Stomach (tissue), 8 donors: ENCODE measurements at regions not wholly inside any gene's neighbourhood (a gene's known extent, or its start where the extent isn't known, plus 50 kb on each side); places are given as distances from the start of the nearest gene placed in this dataset.

ENCODE experiments used
- DNase-seq, 2 donors: peaks; one replicate each; pipeline versions ENCODE4 v3.0.0 to v3.0.0-alpha.2; 2013 to 2019
- H3K27ac ChIP-seq, 5 donors: fragments of 200-600 bp in 4 of 5; sonication (generic) in 4 of 5; one replicate each; pipeline ENCODE4 v1.5.1; 2013 to 2019; ENCODE audit warnings: mild to moderate bottlenecking in 1 of 5, moderate library complexity in 1 of 5
- H3K27me3 ChIP-seq, 3 donors: fragments of 200-600 bp; sonication (generic); one replicate each; pipeline ENCODE4 v1.5.1; 2017 to 2019; ENCODE audit warnings: mixed run types in 1 of 3
- H3K36me3 ChIP-seq, 4 donors: fragments of 200-600 bp; sonication (generic); 1 replicate in 3 of 4; 2 replicates in 1 of 4; pipeline ENCODE4 v1.5.1; 2016 to 2019
- H3K4me1 ChIP-seq, 4 donors: fragments of 200-600 bp; sonication (generic); one replicate each; pipeline ENCODE4 v1.5.1; 2016 to 2019
- H3K4me3 ChIP-seq, 4 donors: fragments of 200-600 bp; sonication (generic) in 3 of 4; one replicate each; pipeline ENCODE4 v1.5.1; 2016 to 2019; ENCODE audit warnings: mild to moderate bottlenecking in 1 of 4
- H3K9me3 ChIP-seq, 4 donors: fragments of 200-600 bp; sonication (generic); one replicate each; pipeline ENCODE4 v1.5.1; 2016 to 2019
- EP300 ChIP-seq: sonication (generic); formaldehyde crosslinking; IDR thresholded peaks from one replicate; pipeline ENCODE4 v1.6.1; 2017; ENCODE audit warnings: antibody characterized with exemption
- POLR2A ChIP-seq, 4 donors: fragments of 450-650 bp; IDR thresholded peaks; one replicate each; pipeline ENCODE4 v1.6.1; 2016; ENCODE audit warnings: antibody characterized with exemption in 4 of 4, control low read depth in 2 of 4, mild to moderate bottlenecking in 1 of 4, moderate library complexity in 1 of 4
- POLR2AphosphoS5 ChIP-seq, 3 donors: sonication (generic); formaldehyde crosslinking; IDR thresholded peaks; one replicate each; pipeline ENCODE4 v1.6.1; 2016; ENCODE audit warnings: antibody characterized with exemption in 3 of 3
- WGBS, 5 donors: extraction: QIAGEN DNeasy Blood & Tissue Kit in 3 of 5; methylation state at CpG; one replicate each; pipeline versions ENCODE4 v1.1.5 to v1.1.7; 2013 to 2018; 5-methylcytosine and 5-hydroxymethylcytosine counted together
- intact Hi-C: fragments of 100-400 bp; cut with DNase I; formaldehyde crosslinking; loops from one replicate; pipeline ENCODE4 v1.15.1; 2023; ENCODE audit warnings: low total_unique reads
- TF ChIP-seq, protein P1 (sequence below), 7 experiments: fragments of 450-650 bp in 4 of 7; fragments of 200-600 bp in 3 of 7; sonication (generic) in 3 of 7; IDR thresholded peaks; one replicate each; pipeline ENCODE4 v1.5.1; 2016 to 2019; ENCODE audit warnings: antibody characterized with exemption in 7 of 7, control low read depth in 2 of 7, mild to moderate bottlenecking in 1 of 7
- donor health status: healthy with polysubstance abuse.
- donor health status: Bipolar disorder and iron deficiency.
- donor health status: healthy.

DNA sequence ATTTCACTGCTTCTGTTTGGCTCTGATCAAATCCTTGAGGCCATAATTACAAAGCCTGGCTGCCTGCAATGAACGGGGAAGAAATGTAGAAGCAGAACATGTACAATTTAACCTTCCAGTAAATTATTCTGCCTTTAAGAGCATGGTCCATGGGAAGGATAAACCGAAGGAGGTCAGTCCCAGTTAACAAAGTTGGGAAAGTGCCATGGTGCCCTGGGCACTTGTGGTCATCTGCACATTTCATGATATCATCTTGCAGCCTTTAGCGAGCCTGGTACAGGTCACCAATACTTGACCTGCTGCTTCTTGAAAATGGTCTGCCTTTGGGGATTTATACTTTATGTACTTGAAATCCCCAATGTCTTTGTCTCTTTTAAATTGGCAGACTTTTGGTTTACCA, 175.9 kb upstream of the KITLG start:
- Histone ChIP-seq H3K4me1 (peaks cover 0 to 6% (median 2%) of the 10 kb centered on the region in 4 donors), H3K36me3 (no peaks in the 10 kb centered on the region), H3K27me3 (no peaks in the 10 kb centered on the region), H3K4me3 (no peak overlapping the region), H3K9me3 (no peaks in the 10 kb centered on the region), H3K27ac (no peak overlapping the region)
- TF ChIP-seq, protein P1, sequence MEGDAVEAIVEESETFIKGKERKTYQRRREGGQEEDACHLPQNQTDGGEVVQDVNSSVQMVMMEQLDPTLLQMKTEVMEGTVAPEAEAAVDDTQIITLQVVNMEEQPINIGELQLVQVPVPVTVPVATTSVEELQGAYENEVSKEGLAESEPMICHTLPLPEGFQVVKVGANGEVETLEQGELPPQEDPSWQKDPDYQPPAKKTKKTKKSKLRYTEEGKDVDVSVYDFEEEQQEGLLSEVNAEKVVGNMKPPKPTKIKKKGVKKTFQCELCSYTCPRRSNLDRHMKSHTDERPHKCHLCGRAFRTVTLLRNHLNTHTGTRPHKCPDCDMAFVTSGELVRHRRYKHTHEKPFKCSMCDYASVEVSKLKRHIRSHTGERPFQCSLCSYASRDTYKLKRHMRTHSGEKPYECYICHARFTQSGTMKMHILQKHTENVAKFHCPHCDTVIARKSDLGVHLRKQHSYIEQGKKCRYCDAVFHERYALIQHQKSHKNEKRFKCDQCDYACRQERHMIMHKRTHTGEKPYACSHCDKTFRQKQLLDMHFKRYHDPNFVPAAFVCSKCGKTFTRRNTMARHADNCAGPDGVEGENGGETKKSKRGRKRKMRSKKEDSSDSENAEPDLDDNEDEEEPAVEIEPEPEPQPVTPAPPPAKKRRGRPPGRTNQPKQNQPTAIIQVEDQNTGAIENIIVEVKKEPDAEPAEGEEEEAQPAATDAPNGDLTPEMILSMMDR (IDR thresholded peaks at IDR 0.05) = no peak
- DNase-seq = no peak
- 82 to 95% (median 91%) methylated on average over 3 of the region's 3 CpGs for WGBS, 5 donors
- intact Hi-C loops = no loop called here

GRCh38 chr12:88753707-88754106, 173.4 kb upstream of the KITLG start:
- Histone ChIP-seq H3K27ac (no peak overlapping the region), H3K9me3 (no peaks in the 10 kb centered on the region), H3K36me3 (no peaks in the 10 kb centered on the region), H3K4me3 (no peak overlapping the region), H3K4me1 (peaks cover 0 to 6% (median 2%) of the 10 kb centered on the region in 4 donors), H3K27me3 (no peaks in the 10 kb centered on the region)
- WGBS, 5 donors = 78 to 95% (median 89%) methylated on average over 8 of the region's 8 CpGs
- DNase-seq = no peak
- TF ChIP-seq, protein P1 (IDR thresholded peaks at IDR 0.05) = no peak
- TF ChIP-seq EP300 = no peak
- no peak for TF ChIP-seq POLR2A (IDR thresholded peaks at IDR 0.05)
- TF ChIP-seq POLR2AphosphoS5 (IDR thresholded peaks at IDR 0.05) = no peak
- intact Hi-C loops = no loop called here

DNA sequence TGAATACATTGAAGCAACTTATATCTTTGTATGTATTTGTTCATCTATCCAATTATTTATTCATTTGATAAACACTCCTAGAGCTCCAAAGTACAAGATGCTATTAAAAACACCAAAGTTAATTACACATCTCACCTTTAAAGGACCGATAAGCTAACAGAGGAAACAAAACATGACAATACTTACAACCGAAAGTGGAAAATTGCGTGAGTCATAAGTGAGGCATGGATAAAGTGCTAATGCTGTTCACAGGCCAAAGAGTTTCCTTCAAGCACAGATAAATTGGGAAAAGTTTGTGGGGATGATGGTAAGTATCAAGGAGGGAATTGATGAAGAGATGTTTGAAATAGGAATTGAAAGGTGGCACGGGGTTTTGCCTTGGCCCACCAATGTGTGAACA, 172.8 kb upstream of the KITLG start:
- peaks cover 0 to 7% (median 2%) of the 10 kb centered on the region in 4 donors for H3K4me1 ChIP-seq
- 74 to 82% (median 76%) methylated on average over 4 of the region's 4 CpGs for WGBS, 5 donors
- no peaks in the 10 kb centered on the region for H3K27me3 ChIP-seq
- intact Hi-C loops = no loop called here
- no peak for DNase-seq
- no peak overlapping the region for H3K27ac ChIP-seq
- H3K36me3 ChIP-seq = no peaks in the 10 kb centered on the region
- no peak overlapping the region for H3K4me3 ChIP-seq
- TF ChIP-seq EP300 (no peak), POLR2A (IDR thresholded peaks at IDR 0.05) (no peak), POLR2AphosphoS5 (IDR thresholded peaks at IDR 0.05) (no peak)
- TF ChIP-seq, protein P1 (IDR thresholded peaks at IDR 0.05) = no peak
- no peaks in the 10 kb centered on the region for H3K9me3 ChIP-seq

DNA sequence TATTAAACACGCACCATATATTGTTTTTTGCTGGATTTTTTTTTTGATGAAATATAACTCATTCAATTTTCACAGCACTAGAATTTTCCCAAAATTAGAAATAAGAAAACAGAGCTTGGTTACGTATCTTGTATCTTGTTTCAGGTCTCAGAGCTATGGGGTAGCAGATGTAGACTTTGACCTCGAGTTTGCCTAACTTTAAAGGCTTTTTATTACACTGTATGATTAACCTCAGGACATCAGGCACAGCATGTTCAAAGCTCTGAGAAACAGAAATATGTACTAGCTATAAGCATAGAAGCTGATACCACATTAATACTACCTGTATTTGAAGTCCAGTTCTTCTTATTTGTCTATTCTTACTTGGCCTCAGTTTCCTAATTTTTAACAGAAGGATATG, 171.9 kb upstream of the KITLG start:
- 63 to 70% (median 67%) methylated on average over 3 of the region's 3 CpGs for WGBS, 5 donors
- Histone ChIP-seq H3K27me3 (no peaks in the 10 kb centered on the region), H3K4me3 (no peak overlapping the region), H3K27ac (no peak overlapping the region), H3K36me3 (no peaks in the 10 kb centered on the region), H3K9me3 (no peaks in the 10 kb centered on the region), H3K4me1 (peaks cover 0 to 15% (median 8%) of the 10 kb centered on the region in 4 donors)
- intact Hi-C loops = no loop called here
- DNase-seq = no peak
- TF ChIP-seq POLR2AphosphoS5 (IDR thresholded peaks at IDR 0.05) (no peak), EP300 (no peak), POLR2A (IDR thresholded peaks at IDR 0.05) (no peak)
- TF ChIP-seq, protein P1 (IDR thresholded peaks at IDR 0.05) = no peak
